Lower lobe of right lung (tissue), 2 donors: ENCODE measurements at regions not wholly inside any gene's neighbourhood (a gene's known extent, or its start where the extent isn't known, plus 50 kb on each side); places are given as distances from the start of the nearest gene placed in this dataset.

Experiments used
- ATAC-seq, 2 donors: fragments of 200-7000 bp; cut with Tn5 transposase; one replicate each; pipeline ENCODE4 v1.9.1; 2020 to 2022; ENCODE audit warnings: mild to moderate bottlenecking in 2 of 2, moderate library complexity in 2 of 2
- DNase-seq: peaks from one replicate; pipeline ENCODE4 v3.0.0-alpha.2; 2020
- H3K27ac ChIP-seq: fragments of 200-600 bp; one replicate; pipeline ENCODE4 v1.8.0; 2022
- H3K27me3 ChIP-seq: fragments of 200-600 bp; one replicate; pipeline ENCODE4 v1.8.0; 2022; ENCODE audit warnings: low read depth
- H3K36me3 ChIP-seq: fragments of 200-600 bp; one replicate; pipeline ENCODE4 v1.8.0; 2022; ENCODE audit warnings: mild to moderate bottlenecking
- H3K4me1 ChIP-seq: fragments of 200-600 bp; one replicate; pipeline ENCODE4 v1.8.0; 2022
- H3K4me3 ChIP-seq: fragments of 200-600 bp; one replicate; pipeline ENCODE4 v1.8.0; 2022; ENCODE audit warnings: mild to moderate bottlenecking
- H3K9me3 ChIP-seq: fragments of 200-600 bp; one replicate; pipeline ENCODE4 v1.8.0; 2022
- intact Hi-C: fragments of 100-400 bp; cut with DNase I; formaldehyde crosslinking; loops from one replicate; pipeline ENCODE4 v1.11.0; 2022
- TF ChIP-seq, protein P1 (sequence below): fragments of 200-600 bp; IDR thresholded peaks from one replicate; pipeline ENCODE4 v1.8.0; 2022; ENCODE audit warnings: antibody characterized with exemption, mild to moderate bottlenecking
- donor health status: DM: no; HTN: yes; CAD: no; lungs with severe emphysema.

GRCh38 chr4:162793571-162793970, 373.1 kb downstream of the NAF1 start:
- DNase-seq (no peak), ATAC-seq (no peak)
- Histone ChIP-seq H3K27me3 (no peaks in the 10 kb centered on the region), H3K36me3 (no peaks in the 10 kb centered on the region), H3K27ac (no peak overlapping the region), H3K9me3 (no peaks in the 10 kb centered on the region), H3K4me1 (no peaks in the 10 kb centered on the region), H3K4me3 (no peak overlapping the region)
- TF ChIP-seq, protein P1, sequence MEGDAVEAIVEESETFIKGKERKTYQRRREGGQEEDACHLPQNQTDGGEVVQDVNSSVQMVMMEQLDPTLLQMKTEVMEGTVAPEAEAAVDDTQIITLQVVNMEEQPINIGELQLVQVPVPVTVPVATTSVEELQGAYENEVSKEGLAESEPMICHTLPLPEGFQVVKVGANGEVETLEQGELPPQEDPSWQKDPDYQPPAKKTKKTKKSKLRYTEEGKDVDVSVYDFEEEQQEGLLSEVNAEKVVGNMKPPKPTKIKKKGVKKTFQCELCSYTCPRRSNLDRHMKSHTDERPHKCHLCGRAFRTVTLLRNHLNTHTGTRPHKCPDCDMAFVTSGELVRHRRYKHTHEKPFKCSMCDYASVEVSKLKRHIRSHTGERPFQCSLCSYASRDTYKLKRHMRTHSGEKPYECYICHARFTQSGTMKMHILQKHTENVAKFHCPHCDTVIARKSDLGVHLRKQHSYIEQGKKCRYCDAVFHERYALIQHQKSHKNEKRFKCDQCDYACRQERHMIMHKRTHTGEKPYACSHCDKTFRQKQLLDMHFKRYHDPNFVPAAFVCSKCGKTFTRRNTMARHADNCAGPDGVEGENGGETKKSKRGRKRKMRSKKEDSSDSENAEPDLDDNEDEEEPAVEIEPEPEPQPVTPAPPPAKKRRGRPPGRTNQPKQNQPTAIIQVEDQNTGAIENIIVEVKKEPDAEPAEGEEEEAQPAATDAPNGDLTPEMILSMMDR: no peak
- intact Hi-C loops: no loop called here

DNA sequence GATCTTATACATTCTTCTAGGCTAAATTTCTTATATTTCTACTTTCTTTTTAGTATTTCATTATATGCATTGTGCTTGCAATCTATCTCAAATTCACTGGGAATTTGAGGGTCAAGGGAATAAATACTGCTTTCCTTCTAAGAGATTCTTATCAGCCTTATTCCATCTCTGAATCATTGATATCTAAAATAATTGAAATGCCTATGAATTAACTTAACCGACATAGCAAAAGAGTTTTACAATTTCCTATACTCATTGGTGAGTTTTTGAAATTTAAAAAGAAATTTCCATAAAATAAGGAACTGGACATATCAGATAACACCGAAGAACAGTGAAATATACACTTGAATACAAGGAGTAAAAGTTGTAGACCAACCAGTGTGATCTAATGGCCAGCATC, 373.7 kb downstream of the NAF1 start:
- DNase-seq (no peak), ATAC-seq (no peak)
- no peaks in the 10 kb centered on the region for H3K9me3 ChIP-seq
- H3K27ac ChIP-seq: no peak overlapping the region
- H3K27me3 ChIP-seq: no peaks in the 10 kb centered on the region
- no peaks in the 10 kb centered on the region for H3K4me1 ChIP-seq
- H3K36me3 ChIP-seq: no peaks in the 10 kb centered on the region
- intact Hi-C loops: no loop called here
- H3K4me3 ChIP-seq: no peak overlapping the region
- TF ChIP-seq, protein P1: no peak

DNA sequence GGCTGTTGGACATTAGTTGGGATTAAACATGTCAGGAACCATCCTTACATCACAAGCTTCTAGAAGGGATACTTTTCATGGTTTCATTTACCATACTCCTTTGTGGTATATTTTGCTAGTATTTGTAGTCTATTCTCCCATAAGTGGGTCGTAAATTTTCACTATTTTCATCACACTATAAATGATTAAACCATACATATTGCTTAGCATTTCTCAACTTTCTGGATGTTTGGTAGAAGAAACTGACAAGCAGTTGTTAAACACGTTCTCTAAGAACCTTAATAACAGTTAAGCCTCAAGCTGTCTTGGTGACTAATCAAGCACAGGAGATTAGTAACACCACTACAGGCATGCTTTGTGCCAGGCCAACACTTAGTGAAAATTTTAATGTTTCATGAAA, 375.5 kb downstream of the NAF1 start:
- H3K9me3 ChIP-seq: no peaks in the 10 kb centered on the region
- H3K4me3 ChIP-seq: no peak overlapping the region
- H3K36me3 ChIP-seq: no peaks in the 10 kb centered on the region
- H3K27me3 ChIP-seq: no peaks in the 10 kb centered on the region
- no peaks in the 10 kb centered on the region for H3K4me1 ChIP-seq
- no peak for ATAC-seq
- intact Hi-C loops: no loop called here
- H3K27ac ChIP-seq: no peak overlapping the region
- no peak for DNase-seq
- TF ChIP-seq, protein P1: no peak

GRCh38 chr4:162787120-162787519, 379.6 kb downstream of the NAF1 start:
- ATAC-seq: no peak
- intact Hi-C loops: no loop called here
- H3K4me1 ChIP-seq: no peaks in the 10 kb centered on the region

DNA sequence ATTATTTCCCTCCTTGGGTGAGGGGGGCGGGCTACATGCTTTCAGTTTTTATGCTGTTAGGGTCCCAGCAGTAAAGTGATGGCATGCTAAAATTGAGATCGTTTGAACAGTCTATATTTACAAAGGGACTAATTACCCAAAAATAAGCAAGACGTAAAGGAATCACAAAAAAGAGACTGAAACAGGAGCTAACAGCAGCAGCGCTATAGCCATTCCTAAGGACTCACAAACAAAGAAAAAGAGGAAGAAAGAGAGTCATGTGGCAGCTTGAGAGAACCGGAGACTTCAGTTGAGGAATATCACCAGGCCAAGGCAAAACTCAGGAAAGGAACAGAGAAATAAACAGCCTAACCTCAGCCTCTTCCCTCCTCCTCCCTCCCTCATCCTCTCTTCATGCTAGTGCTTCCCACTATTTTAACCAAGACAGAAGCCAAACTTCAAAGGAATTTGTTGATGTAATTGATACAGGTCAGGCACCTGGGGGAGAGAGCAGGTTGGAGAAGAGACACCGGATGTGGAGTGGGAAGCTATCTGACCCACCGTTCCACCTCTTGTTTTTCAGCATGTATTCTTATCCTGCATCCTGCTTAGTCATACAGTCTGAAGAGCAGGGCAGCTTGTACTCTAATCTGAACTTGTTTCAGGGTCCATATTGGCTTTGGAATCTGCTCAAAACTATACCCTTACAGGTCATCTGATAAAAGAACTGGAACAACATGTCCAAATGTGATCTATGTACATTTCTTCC, 383.7 kb downstream of the NAF1 start:
- no peak overlapping the region for H3K27ac ChIP-seq
- TF ChIP-seq, protein P1: no peak
- no peak overlapping the region for H3K4me3 ChIP-seq
- intact Hi-C loops: no loop called here
- H3K9me3 ChIP-seq: no peaks in the 10 kb centered on the region
- no peaks in the 10 kb centered on the region for H3K36me3 ChIP-seq
- ATAC-seq (no peak), DNase-seq (no peak)
- H3K4me1 ChIP-seq: no peaks in the 10 kb centered on the region
- no peaks in the 10 kb centered on the region for H3K27me3 ChIP-seq

More at GRCh38 chr4:162787120-162787519, 379.6 kb downstream of the NAF1 start:
- no peaks in the 10 kb centered on the region for H3K36me3 ChIP-seq
- H3K27me3 ChIP-seq: no peaks in the 10 kb centered on the region
- no peaks in the 10 kb centered on the region for H3K9me3 ChIP-seq
- DNase-seq: no peak
- H3K4me3 ChIP-seq: no peak overlapping the region
- TF ChIP-seq, protein P1: no peak
- H3K27ac ChIP-seq: no peak overlapping the region
